ENCODE measurements at regions not wholly inside any gene's neighbourhood (a gene's known extent, or its start where the extent isn't known, plus 50 kb on each side); places are given as distances from the start of the nearest gene placed in this dataset.

- TF ChIP-seq CTCF (IDR thresholded peaks at IDR 0.05; ENCODE audit: low read depth, low read length) (no peak), EZH2phosphoT487 (IDR thresholded peaks at IDR 0.05; ENCODE audit: low read depth) (no peak)
These were observed 379.3 kb upstream of the PRMT6 start for GRCh38 chr1:106677181-106677580.

All from OCI-LY3 (cell line).